GM11168 (cell line): ENCODE measurements at regions not wholly inside any gene's neighbourhood (a gene's known extent, or its start where the extent isn't known, plus 50 kb on each side); places are given as distances from the start of the nearest gene placed in this dataset.

Experiments used
- in situ Hi-C: fragments of 300-500 bp; cut with MboI; formaldehyde crosslinking; loops from one replicate; pipeline ENCODE4 v1.12.0; 2022; ENCODE audit warnings: low sequenced_read_pairs; ENCODE audit not compliant: unreplicated experiment

- in situ Hi-C loops = no loop called here
Observed at GRCh38 chrX:39724544-39724943, 373.2 kb downstream of the BCOR start.

GRCh38 chrX:39725114-39725513, 372.6 kb downstream of the BCOR start:
- in situ Hi-C loops = no loop called here

- in situ Hi-C loops = no loop called here
Observed at GRCh38 chrX:39725928-39726619, 371.7 kb downstream of the BCOR start.

GRCh38 chrX:39726771-39727170, 371.0 kb downstream of the BCOR start:
- in situ Hi-C loops = no loop called here

- in situ Hi-C loops = no loop called here
Observed at GRCh38 chrX:39728025-39728424, 369.7 kb downstream of the BCOR start.

GRCh38 chrX:39728852-39729598, 368.7 kb downstream of the BCOR start:
- in situ Hi-C loops = no loop called here

- in situ Hi-C loops = no loop called here
Observed at GRCh38 chrX:39729981-39730661, 367.6 kb downstream of the BCOR start.

- in situ Hi-C loops = no loop called here
Observed at GRCh38 chrX:39730662-39731329, 367.0 kb downstream of the BCOR start.

- in situ Hi-C loops = no loop called here
Observed at GRCh38 chrX:39731330-39731667, 366.5 kb downstream of the BCOR start.

- in situ Hi-C loops = no loop called here
Observed at GRCh38 chrX:39731735-39732134, 366.0 kb downstream of the BCOR start.

- in situ Hi-C loops = no loop called here
Observed at GRCh38 chrX:39733745-39734144, 364.0 kb downstream of the BCOR start.

- in situ Hi-C loops = no loop called here
Observed at GRCh38 chrX:39734174-39734776, 363.5 kb downstream of the BCOR start.

GRCh38 chrX:39736216-39737211, 361.2 kb downstream of the BCOR start:
- in situ Hi-C loops = no loop called here

GRCh38 chrX:39739585-39739984, 358.2 kb downstream of the BCOR start:
- in situ Hi-C loops = no loop called here

- in situ Hi-C loops = no loop called here
Observed at GRCh38 chrX:39740078-39740477, 357.7 kb downstream of the BCOR start.

GRCh38 chrX:39741904-39742303, 355.9 kb downstream of the BCOR start:
- in situ Hi-C loops = no loop called here

GRCh38 chrX:39745818-39746217, 351.9 kb downstream of the BCOR start:
- in situ Hi-C loops = no loop called here

- in situ Hi-C loops = no loop called here
Observed at GRCh38 chrX:39749135-39749534, 348.6 kb downstream of the BCOR start.

GRCh38 chrX:39749728-39750127, 348.0 kb downstream of the BCOR start:
- in situ Hi-C loops = no loop called here
